ENCODE measurements at regions not wholly inside any gene's neighbourhood (a gene's known extent, or its start where the extent isn't known, plus 50 kb on each side); places are given as distances from the start of the nearest gene placed in this dataset.

- TF ChIP-seq POLR2A (IDR thresholded peaks at IDR 0.05) (no peak), CTCF (IDR thresholded peaks at IDR 0.05) (no peak)
Observed at GRCh38 chr2:145925591-145925990, 1405.7 kb upstream of the ZEB2 start.

Data from testis (tissue), 2 donors.